NCI-H460 (cell line): ENCODE measurements at regions not wholly inside any gene's neighbourhood (a gene's known extent, or its start where the extent isn't known, plus 50 kb on each side); places are given as distances from the start of the nearest gene placed in this dataset.
"Not testable (repeated sequence)": the region's sequence is repeated elsewhere in the genome, so short reads cannot be mapped to it uniquely, and the experiment has no call there.

Experiments used
- DNase-seq: peaks from one replicate; pipeline ENCODE4 v3.0.0-alpha.2; 2016; ENCODE audit warnings: low read depth; ENCODE audit errors: extremely low read depth

GRCh38 chr12:84165998-84166571 lies 746.5 kb downstream of the SLC6A15 start:
- no peak for DNase-seq

- no peak for DNase-seq
These were observed 751.3 kb downstream of the SLC6A15 start for GRCh38 chr12:84161296-84161695.

- no peak for DNase-seq
These were observed 753.3 kb downstream of the SLC6A15 start for GRCh38 chr12:84159260-84159659.

GRCh38 chr12:84157170-84157569 lies 755.4 kb downstream of the SLC6A15 start:
- no peak for DNase-seq

- DNase-seq: not testable (repeated sequence)
These were observed 757.3 kb downstream of the SLC6A15 start for GRCh38 chr12:84154991-84155930.

- not testable (repeated sequence) for DNase-seq
These were observed 758.1 kb downstream of the SLC6A15 start for GRCh38 chr12:84154439-84154990.

GRCh38 chr12:84150201-84150600 lies 762.4 kb downstream of the SLC6A15 start:
- no peak for DNase-seq

GRCh38 chr12:84148335-84148734 lies 764.3 kb downstream of the SLC6A15 start:
- no peak for DNase-seq

- DNase-seq: peak; percentile 80
These were observed 775.7 kb downstream of the SLC6A15 start for GRCh38 chr12:84136862-84137367.

GRCh38 chr12:84135586-84136279 lies 776.9 kb downstream of the SLC6A15 start:
- DNase-seq: no peak

- DNase-seq: no peak
These were observed 777.7 kb downstream of the SLC6A15 start for GRCh38 chr12:84134797-84135366.

- peak; percentile 22 for DNase-seq
These were observed 781.5 kb downstream of the SLC6A15 start for GRCh38 chr12:84131076-84131475.

- no peak for DNase-seq
These were observed 784.2 kb downstream of the SLC6A15 start for GRCh38 chr12:84128117-84128991.

- no peak for DNase-seq
These were observed 788.4 kb downstream of the SLC6A15 start for GRCh38 chr12:84124211-84124610.

GRCh38 chr12:84117190-84117589 lies 795.4 kb downstream of the SLC6A15 start:
- DNase-seq: peak; percentile 73

GRCh38 chr12:84113666-84114065 lies 798.9 kb downstream of the SLC6A15 start:
- no peak for DNase-seq

GRCh38 chr12:84103886-84104285 lies 808.7 kb downstream of the SLC6A15 start:
- not testable (repeated sequence) for DNase-seq

GRCh38 chr12:84101963-84102362 lies 810.6 kb downstream of the SLC6A15 start:
- DNase-seq: not testable (repeated sequence)

- DNase-seq: not testable (repeated sequence)
These were observed 813.0 kb downstream of the SLC6A15 start for GRCh38 chr12:84099591-84099990.
